ENCODE measurements at regions not wholly inside any gene's neighbourhood (a gene's known extent, or its start where the extent isn't known, plus 50 kb on each side); places are given as distances from the start of the nearest gene placed in this dataset.
A peak's percentile ranks its signal among the peaks of the same experiment; 100 is the strongest.

- TF ChIP-seq, protein P1, sequence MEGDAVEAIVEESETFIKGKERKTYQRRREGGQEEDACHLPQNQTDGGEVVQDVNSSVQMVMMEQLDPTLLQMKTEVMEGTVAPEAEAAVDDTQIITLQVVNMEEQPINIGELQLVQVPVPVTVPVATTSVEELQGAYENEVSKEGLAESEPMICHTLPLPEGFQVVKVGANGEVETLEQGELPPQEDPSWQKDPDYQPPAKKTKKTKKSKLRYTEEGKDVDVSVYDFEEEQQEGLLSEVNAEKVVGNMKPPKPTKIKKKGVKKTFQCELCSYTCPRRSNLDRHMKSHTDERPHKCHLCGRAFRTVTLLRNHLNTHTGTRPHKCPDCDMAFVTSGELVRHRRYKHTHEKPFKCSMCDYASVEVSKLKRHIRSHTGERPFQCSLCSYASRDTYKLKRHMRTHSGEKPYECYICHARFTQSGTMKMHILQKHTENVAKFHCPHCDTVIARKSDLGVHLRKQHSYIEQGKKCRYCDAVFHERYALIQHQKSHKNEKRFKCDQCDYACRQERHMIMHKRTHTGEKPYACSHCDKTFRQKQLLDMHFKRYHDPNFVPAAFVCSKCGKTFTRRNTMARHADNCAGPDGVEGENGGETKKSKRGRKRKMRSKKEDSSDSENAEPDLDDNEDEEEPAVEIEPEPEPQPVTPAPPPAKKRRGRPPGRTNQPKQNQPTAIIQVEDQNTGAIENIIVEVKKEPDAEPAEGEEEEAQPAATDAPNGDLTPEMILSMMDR (conservative IDR thresholded peaks at IDR 0.05; ENCODE audit: control insufficient read depth, insufficient read depth, low read depth, low read length), result no peak
These were observed 204.7 kb upstream of the STK26 start for GRCh38 chrX:131818297-131818936.

DNA sequence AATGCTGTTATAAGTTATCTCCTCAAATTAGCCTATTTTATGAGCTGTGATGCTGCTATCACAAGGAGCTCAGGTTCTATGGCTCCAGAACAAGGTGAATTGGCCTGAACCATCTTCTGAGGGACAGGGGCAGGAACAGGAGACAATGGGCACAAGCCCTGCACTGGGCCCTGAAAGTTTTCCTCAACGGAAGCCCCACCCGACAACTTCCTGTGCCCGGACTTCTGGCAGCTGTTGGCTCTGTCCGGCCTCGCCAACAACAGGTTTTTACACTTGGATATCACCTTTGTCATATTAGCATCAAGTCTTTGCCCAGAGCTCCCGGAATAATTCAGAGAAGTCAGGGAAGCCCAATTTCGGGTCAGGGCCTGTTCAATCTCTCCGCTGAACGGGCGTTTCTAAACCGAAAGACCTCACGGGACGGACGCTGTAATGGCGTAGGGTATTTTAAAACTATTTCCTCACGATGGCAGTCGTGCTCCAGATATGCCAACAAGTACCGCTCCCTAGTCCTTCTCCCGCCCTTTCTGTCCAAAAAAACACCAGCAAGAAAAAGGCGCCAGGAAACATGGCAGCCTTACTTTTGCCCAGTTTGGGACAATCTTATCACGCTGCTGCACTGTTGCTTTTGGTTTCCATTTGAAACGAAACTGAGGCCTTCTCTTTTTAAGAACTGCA lies 201.0 kb upstream of the STK26 start:
- DNase-seq (ENCODE audit: low read depth), result peak; percentile 80
- TF ChIP-seq, protein P1 (conservative IDR thresholded peaks at IDR 0.05; ENCODE audit: control insufficient read depth, insufficient read depth, low read depth, low read length), result peak; percentile 29
- peak overlapping the region; percentile 54 for H3K4me3 ChIP-seq (ENCODE audit: control insufficient read depth, low read depth, low read length)

More at GRCh38 chrX:131818297-131818936, 204.7 kb upstream of the STK26 start:
- DNase-seq (ENCODE audit: low read depth), result no peak
- no peak overlapping the region for H3K4me3 ChIP-seq (ENCODE audit: control insufficient read depth, low read depth, low read length)

DNA sequence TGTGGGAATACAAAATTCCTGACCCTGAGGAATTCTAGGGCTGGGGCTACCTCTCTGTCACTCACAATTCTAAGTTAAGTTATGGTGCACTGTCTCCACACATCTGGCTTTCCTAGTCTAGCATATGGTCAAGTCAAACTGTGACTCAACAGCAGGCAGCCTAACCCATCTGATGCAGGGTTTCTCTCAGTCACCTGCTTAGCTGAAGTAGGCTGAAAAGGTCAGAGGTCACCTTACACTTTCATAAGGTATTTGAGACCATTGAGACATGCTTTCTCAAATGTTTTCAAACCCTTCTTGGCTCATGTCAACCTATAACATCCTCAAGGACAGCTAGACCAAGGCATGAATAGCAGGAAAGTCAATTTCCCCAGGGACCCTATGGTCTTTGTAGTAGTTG lies 196.5 kb upstream of the STK26 start:
- no peak for DNase-seq (ENCODE audit: low read depth)
- H3K4me3 ChIP-seq (ENCODE audit: control insufficient read depth, low read depth, low read length), result no peak overlapping the region
- TF ChIP-seq, protein P1 (conservative IDR thresholded peaks at IDR 0.05; ENCODE audit: control insufficient read depth, insufficient read depth, low read depth, low read length), result no peak

DNA sequence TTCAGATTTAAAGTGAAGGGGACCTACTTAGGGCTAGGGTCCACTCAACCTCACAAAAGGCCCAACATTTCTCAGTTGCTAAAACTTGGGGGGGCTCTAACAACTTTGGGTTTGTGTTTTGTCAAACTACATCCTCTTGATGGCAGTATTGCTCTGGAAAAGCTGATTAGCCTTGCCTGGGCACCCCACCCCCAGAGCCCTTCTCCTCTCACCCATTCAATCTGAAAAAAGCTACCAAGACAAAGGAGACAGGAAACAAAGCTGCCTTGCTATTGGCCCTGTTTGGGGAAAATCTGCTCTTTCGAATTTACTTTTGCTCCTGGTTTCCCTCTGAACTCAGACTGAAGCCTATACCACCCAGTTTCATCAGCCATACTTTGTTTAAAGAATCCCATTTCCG lies 195.2 kb upstream of the STK26 start:
- H3K4me3 ChIP-seq (ENCODE audit: control insufficient read depth, low read depth, low read length), result no peak overlapping the region
- TF ChIP-seq, protein P1 (conservative IDR thresholded peaks at IDR 0.05; ENCODE audit: control insufficient read depth, insufficient read depth, low read depth, low read length), result peak; percentile 13
- no peak for DNase-seq (ENCODE audit: low read depth)

- no peak for DNase-seq (ENCODE audit: low read depth)
- TF ChIP-seq, protein P1 (conservative IDR thresholded peaks at IDR 0.05; ENCODE audit: control insufficient read depth, insufficient read depth, low read depth, low read length), result no peak
- H3K4me3 ChIP-seq (ENCODE audit: control insufficient read depth, low read depth, low read length), result no peak overlapping the region
These were observed 194.6 kb upstream of the STK26 start for GRCh38 chrX:131828482-131828881.

DNA sequence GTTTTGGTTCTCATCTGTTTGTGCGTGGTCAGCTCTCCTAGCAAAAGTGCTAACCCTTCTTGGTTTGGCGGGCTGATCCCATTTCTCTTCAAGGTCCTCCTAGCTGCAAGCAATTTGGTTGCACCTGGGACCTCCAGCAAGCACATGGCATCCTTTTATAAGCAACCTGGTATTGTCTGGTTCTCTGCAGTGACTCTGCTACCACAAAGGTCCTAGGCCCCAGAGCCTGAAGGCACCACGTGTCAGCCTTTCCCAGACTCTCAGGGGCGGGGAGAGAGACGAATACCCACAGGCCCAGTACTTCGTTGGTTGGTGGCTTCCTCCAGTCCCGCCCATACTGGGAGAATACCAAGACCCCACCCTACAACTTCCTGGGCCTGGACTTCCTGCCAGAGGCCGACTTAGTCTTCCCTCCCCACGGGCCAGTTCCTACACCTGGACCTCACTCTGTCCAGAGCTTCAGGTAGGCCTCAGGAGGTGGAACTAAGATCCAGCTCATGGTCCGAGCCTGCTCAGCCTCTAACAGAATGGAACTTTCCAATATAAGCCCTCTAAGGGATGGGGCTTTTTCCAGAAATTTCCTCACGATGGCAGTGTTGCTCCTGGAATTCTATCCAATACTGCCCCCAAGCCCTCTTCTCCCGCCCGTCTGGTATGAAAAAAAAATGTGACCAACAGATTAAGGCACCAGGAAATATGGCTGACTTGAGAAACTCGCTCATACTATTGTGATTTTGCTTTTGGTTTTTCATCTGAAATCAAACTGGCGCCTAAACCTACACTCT lies 192.5 kb upstream of the STK26 start:
- H3K4me3 ChIP-seq (ENCODE audit: control insufficient read depth, low read depth, low read length), result no peak overlapping the region

More for the DNA sequence above, 192.5 kb upstream of the STK26 start:
- peak; percentile 68 for DNase-seq (ENCODE audit: low read depth)
- TF ChIP-seq, protein P1 (conservative IDR thresholded peaks at IDR 0.05; ENCODE audit: control insufficient read depth, insufficient read depth, low read depth, low read length), result peak; percentile 35

Data from fibroblast of mammary gland (primary cell).